ENCODE measurements at regions not wholly inside any gene's neighbourhood (a gene's known extent, or its start where the extent isn't known, plus 50 kb on each side); places are given as distances from the start of the nearest gene placed in this dataset.

- TF ChIP-seq, protein P1, sequence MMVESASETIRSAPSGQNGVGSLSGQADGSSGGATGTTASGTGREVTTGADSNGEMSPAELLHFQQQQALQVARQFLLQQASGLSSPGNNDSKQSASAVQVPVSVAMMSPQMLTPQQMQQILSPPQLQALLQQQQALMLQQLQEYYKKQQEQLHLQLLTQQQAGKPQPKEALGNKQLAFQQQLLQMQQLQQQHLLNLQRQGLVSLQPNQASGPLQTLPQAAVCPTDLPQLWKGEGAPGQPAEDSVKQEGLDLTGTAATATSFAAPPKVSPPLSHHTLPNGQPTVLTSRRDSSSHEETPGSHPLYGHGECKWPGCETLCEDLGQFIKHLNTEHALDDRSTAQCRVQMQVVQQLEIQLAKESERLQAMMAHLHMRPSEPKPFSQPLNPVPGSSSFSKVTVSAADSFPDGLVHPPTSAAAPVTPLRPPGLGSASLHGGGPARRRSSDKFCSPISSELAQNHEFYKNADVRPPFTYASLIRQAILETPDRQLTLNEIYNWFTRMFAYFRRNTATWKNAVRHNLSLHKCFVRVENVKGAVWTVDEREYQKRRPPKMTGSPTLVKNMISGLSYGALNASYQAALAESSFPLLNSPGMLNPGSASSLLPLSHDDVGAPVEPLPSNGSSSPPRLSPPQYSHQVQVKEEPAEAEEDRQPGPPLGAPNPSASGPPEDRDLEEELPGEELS (CRISPR knock-in tag; IDR thresholded peaks at IDR 0.05; ENCODE audit: borderline replicate concordance), result no peak
- TF ChIP-seq TCF7L2 (IDR thresholded peaks at IDR 0.05; ENCODE audit: low read depth, low read length) (no peak), HDAC6 (IDR thresholded peaks at IDR 0.05; ENCODE audit: low read depth, low read length) (no peak), ELF4 (CRISPR knock-in tag; IDR thresholded peaks at IDR 0.05) (no peak), EZH2 (IDR thresholded peaks at IDR 0.05; ENCODE audit: borderline replicate concordance, low read depth, low read length) (no peak), ATF3 (IDR thresholded peaks at IDR 0.05) (no peak), ATF3 (CRISPR knock-in tag; conservative IDR thresholded peaks at IDR 0.05) (no peak), YY1 (IDR thresholded peaks at IDR 0.05; ENCODE audit: borderline replicate concordance in 1 of 3, control insufficient read depth in 1 of 3, extremely low read depth in 1 of 3, insufficient read depth in 3 of 3, insufficient read length in 1 of 3, insufficient replicate concordance in 2 of 3, low read depth in 1 of 3, low read length in 2 of 3) (no peak), ZFP36 (IDR thresholded peaks at IDR 0.05; ENCODE audit: low read depth, low read length, partially characterized antibody) (no peak), DNMT1 (IDR thresholded peaks at IDR 0.05) (no peak), USF2 (CRISPR knock-in tag; IDR thresholded peaks at IDR 0.05) (no peak), E2F4 (CRISPR knock-in tag; IDR thresholded peaks at IDR 0.05; ENCODE audit: low read depth) (no peak), ZBTB8A (IDR thresholded peaks at IDR 0.05; ENCODE audit: partially characterized antibody) (no peak)
- TF ChIP-seq, protein P2, sequence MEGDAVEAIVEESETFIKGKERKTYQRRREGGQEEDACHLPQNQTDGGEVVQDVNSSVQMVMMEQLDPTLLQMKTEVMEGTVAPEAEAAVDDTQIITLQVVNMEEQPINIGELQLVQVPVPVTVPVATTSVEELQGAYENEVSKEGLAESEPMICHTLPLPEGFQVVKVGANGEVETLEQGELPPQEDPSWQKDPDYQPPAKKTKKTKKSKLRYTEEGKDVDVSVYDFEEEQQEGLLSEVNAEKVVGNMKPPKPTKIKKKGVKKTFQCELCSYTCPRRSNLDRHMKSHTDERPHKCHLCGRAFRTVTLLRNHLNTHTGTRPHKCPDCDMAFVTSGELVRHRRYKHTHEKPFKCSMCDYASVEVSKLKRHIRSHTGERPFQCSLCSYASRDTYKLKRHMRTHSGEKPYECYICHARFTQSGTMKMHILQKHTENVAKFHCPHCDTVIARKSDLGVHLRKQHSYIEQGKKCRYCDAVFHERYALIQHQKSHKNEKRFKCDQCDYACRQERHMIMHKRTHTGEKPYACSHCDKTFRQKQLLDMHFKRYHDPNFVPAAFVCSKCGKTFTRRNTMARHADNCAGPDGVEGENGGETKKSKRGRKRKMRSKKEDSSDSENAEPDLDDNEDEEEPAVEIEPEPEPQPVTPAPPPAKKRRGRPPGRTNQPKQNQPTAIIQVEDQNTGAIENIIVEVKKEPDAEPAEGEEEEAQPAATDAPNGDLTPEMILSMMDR (IDR thresholded peaks at IDR 0.05 in 2 of 3, conservative IDR thresholded peaks at IDR 0.05 in 1 of 3; ENCODE audit: insufficient read depth in 2 of 3, low read depth in 1 of 3, low read length in 3 of 3), result no peak
- TF ChIP-seq, protein P3, sequence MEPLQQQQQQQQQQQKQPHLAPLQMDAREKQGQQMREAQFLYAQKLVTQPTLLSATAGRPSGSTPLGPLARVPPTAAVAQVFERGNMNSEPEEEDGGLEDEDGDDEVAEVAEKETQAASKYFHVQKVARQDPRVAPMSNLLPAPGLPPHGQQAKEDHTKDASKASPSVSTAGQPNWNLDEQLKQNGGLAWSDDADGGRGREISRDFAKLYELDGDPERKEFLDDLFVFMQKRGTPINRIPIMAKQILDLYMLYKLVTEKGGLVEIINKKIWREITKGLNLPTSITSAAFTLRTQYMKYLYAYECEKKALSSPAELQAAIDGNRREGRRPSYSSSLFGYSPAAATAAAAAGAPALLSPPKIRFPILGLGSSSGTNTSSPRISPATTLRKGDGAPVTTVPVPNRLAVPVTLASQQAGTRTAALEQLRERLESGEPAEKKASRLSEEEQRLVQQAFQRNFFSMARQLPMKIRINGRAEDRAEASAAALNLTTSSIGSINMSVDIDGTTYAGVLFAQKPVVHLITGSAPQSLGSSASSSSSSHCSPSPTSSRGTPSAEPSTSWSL (CRISPR knock-in tag; IDR thresholded peaks at IDR 0.05; ENCODE audit: borderline replicate concordance), result no peak
These were observed 66.1 kb upstream of the PPP1R26 start for GRCh38 chr9:135413461-135413860.

Measured in K562 (cell line).